ENCODE measurements at regions not wholly inside any gene's neighbourhood (a gene's known extent, or its start where the extent isn't known, plus 50 kb on each side); places are given as distances from the start of the nearest gene placed in this dataset.
"Not testable (repeated sequence)": the region's sequence is repeated elsewhere in the genome, so short reads cannot be mapped to it uniquely, and the experiment has no call there.

- DNase-seq: no peak
Measured at GRCh38 chr9:100639854-100640253, 62.0 kb downstream of the CAVIN4 start.

GRCh38 chr9:100640447-100641050 is 62.7 kb downstream of the CAVIN4 start:
- no peak for DNase-seq

GRCh38 chr9:100641166-100641565 is 63.3 kb downstream of the CAVIN4 start:
- DNase-seq: no peak

GRCh38 chr9:100652850-100653249 is 75.0 kb downstream of the CAVIN4 start:
- no peak for DNase-seq

- no peak for DNase-seq
Measured at GRCh38 chr9:100653643-100654334, 75.9 kb downstream of the CAVIN4 start.

- not testable (repeated sequence) for DNase-seq
Measured at GRCh38 chr9:100656851-100657250, 79.0 kb downstream of the CAVIN4 start.

GRCh38 chr9:100661668-100662067 is 83.8 kb downstream of the CAVIN4 start:
- DNase-seq: no peak

- DNase-seq: no peak
Measured at GRCh38 chr9:100662122-100662521, 84.2 kb downstream of the CAVIN4 start.

GRCh38 chr9:100667448-100667847 is 89.6 kb downstream of the CAVIN4 start:
- no peak for DNase-seq

GRCh38 chr9:100668024-100668423 is 90.1 kb downstream of the CAVIN4 start:
- DNase-seq: no peak

GRCh38 chr9:100669968-100670367 is 92.1 kb downstream of the CAVIN4 start:
- no peak for DNase-seq

- no peak for DNase-seq
Measured at GRCh38 chr9:100670719-100671118, 92.8 kb downstream of the CAVIN4 start.

- DNase-seq: no peak
Measured at GRCh38 chr9:100671898-100672297, 94.0 kb downstream of the CAVIN4 start.

- no peak for DNase-seq
Measured at GRCh38 chr9:100673249-100673648, 95.4 kb downstream of the CAVIN4 start.

GRCh38 chr9:100674419-100675122 is 96.7 kb downstream of the CAVIN4 start:
- DNase-seq: no peak

GRCh38 chr9:100679834-100680233 is 102.0 kb downstream of the CAVIN4 start:
- no peak for DNase-seq

- no peak for DNase-seq
Measured at GRCh38 chr9:100686420-100686819, 108.5 kb downstream of the CAVIN4 start.

GRCh38 chr9:100689635-100690034 is 111.8 kb downstream of the CAVIN4 start:
- DNase-seq: no peak

- DNase-seq: no peak
Measured at GRCh38 chr9:100690438-100690837, 112.6 kb downstream of the CAVIN4 start.

GRCh38 chr9:100697339-100697738 is 119.5 kb downstream of the CAVIN4 start:
- no peak for DNase-seq

GRCh38 chr9:100698945-100699344 is 121.1 kb downstream of the CAVIN4 start:
- no peak for DNase-seq

- DNase-seq: no peak
Measured at GRCh38 chr9:100699668-100700067, 121.8 kb downstream of the CAVIN4 start.

GRCh38 chr9:100700689-100701318 is 122.9 kb downstream of the CAVIN4 start:
- DNase-seq: peak; percentile 25

All from stimulated activated CD8-positive, alpha-beta memory T cell treated with anti-CD3 and anti-CD28 coated beads, Interleukin-4, amount 100 ng/mL, for 48 hours (primary cell).